ENCODE measurements at regions not wholly inside any gene's neighbourhood (a gene's known extent, or its start where the extent isn't known, plus 50 kb on each side); places are given as distances from the start of the nearest gene placed in this dataset.

GRCh38 chr6:100155141-100155540, 161.1 kb upstream of the MCHR2 start:
- no peak for DNase-seq (ENCODE audit: low read depth)
- H3K4me3 ChIP-seq (ENCODE audit: control insufficient read depth, low read depth, low read length), result no peak overlapping the region
- TF ChIP-seq CTCF (conservative IDR thresholded peaks at IDR 0.05; ENCODE audit: control insufficient read depth, insufficient read depth, low read depth, low read length), result no peak

GRCh38 chr6:100153636-100154275, 159.7 kb upstream of the MCHR2 start:
- no peak for TF ChIP-seq CTCF (conservative IDR thresholded peaks at IDR 0.05; ENCODE audit: control insufficient read depth, insufficient read depth, low read depth, low read length)
- no peak overlapping the region for H3K4me3 ChIP-seq (ENCODE audit: control insufficient read depth, low read depth, low read length)

GRCh38 chr6:100152201-100152600, 158.2 kb upstream of the MCHR2 start:
- no peak overlapping the region for H3K4me3 ChIP-seq (ENCODE audit: control insufficient read depth, low read depth, low read length)
- peak; percentile 40 for DNase-seq (ENCODE audit: low read depth)
- TF ChIP-seq CTCF (conservative IDR thresholded peaks at IDR 0.05; ENCODE audit: control insufficient read depth, insufficient read depth, low read depth, low read length), result no peak

More at GRCh38 chr6:100153636-100154275, 159.7 kb upstream of the MCHR2 start:
- DNase-seq (ENCODE audit: low read depth), result no peak

GRCh38 chr6:100144991-100145390, 151.0 kb upstream of the MCHR2 start:
- no peak for DNase-seq (ENCODE audit: low read depth)
- TF ChIP-seq CTCF (conservative IDR thresholded peaks at IDR 0.05; ENCODE audit: control insufficient read depth, insufficient read depth, low read depth, low read length), result no peak
- H3K4me3 ChIP-seq (ENCODE audit: control insufficient read depth, low read depth, low read length), result no peak overlapping the region

GRCh38 chr6:100138346-100139022, 144.5 kb upstream of the MCHR2 start:
- H3K4me3 ChIP-seq (ENCODE audit: control insufficient read depth, low read depth, low read length), result no peak overlapping the region
- TF ChIP-seq CTCF (conservative IDR thresholded peaks at IDR 0.05; ENCODE audit: control insufficient read depth, insufficient read depth, low read depth, low read length), result no peak
- no peak for DNase-seq (ENCODE audit: low read depth)

GRCh38 chr6:100137759-100138158, 143.7 kb upstream of the MCHR2 start:
- TF ChIP-seq CTCF (conservative IDR thresholded peaks at IDR 0.05; ENCODE audit: control insufficient read depth, insufficient read depth, low read depth, low read length), result no peak
- no peak overlapping the region for H3K4me3 ChIP-seq (ENCODE audit: control insufficient read depth, low read depth, low read length)
- no peak for DNase-seq (ENCODE audit: low read depth)
